GM19468 (cell line): ENCODE measurements at regions not wholly inside any gene's neighbourhood (a gene's known extent, or its start where the extent isn't known, plus 50 kb on each side); places are given as distances from the start of the nearest gene placed in this dataset.
"Not testable (repeated sequence)": the region's sequence is repeated elsewhere in the genome, so short reads cannot be mapped to it uniquely, and the experiment has no call there.

ENCODE experiments used
- ATAC-seq: cut with Tn5 transposase; IDR thresholded peaks from one replicate; pipeline ENCODE4 v1.9.1; 2021; ENCODE audit warnings: mild to moderate bottlenecking, moderate library complexity, moderate number of reproducible peaks; ENCODE audit not compliant: unreplicated experiment; ENCODE audit errors: extremely low read depth

DNA sequence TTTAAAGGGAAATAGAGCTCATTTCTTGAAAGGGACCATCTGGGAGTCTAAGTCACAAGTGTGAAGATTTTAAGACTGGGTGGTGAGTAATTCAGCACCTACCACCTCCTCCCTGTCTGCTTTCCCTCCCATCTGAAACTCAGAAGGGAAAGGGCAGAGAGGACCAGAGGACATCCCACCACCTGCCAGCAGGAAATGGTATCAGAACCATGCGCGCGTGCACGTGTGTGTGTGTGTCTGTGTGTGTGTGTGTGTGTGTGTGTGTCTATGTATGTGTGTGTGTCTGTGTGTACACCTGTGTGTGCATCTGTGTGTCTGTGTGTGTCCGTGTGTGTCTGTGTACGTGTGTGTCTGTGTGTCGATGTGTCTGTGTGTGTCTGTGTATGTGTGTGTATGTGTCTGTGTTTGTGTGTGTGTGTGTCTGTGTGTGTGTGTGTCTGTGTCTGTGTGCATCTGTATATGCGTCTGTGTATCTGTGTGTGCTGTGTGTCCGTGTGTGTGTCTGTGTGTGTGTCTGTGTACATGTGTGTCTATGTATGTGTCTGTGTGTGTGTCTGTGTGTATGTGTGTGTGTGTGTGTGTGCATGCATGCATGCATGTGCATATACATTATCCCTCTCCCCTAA is 76.8 kb downstream of the ZFP36L2 start:
- ATAC-seq: no peak

DNA sequence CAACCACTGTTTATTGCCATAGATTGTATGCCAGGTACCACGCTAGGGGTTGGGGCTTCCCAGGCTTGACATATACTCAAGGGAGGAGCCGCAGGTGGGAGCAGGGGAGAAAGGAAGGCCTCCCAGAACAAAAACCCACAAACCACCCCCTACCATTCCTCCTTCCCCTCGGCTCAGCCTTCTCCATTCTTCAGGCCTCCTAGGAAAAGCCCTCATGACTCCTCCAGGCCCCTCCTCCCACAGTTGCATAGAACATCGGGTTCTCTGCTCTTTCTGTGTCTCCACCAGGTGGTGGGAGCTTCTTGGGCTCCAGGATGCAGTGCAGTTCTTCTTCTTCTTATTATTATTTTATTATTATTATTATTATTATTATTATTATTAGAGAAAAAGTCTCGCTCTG is 80.3 kb downstream of the ZFP36L2 start:
- ATAC-seq: no peak

DNA sequence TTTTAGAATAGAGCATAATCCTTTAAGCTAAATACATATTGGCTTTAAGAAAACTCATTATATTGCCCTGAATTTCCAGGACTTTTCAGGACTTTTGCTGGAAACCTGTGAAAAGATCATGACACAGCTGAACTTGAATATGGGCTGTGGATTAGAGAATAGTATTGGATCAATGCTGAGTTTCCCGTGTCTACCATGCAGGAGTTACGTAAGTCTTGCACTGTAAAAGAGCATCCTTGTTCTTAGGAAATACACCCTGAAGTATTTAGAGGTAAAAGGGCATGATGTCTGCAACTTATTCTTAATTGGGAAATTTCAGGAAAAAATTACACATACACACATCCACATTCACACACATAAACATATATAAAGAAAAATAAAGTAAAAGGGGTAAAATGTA is 82.1 kb downstream of the ZFP36L2 start:
- no peak for ATAC-seq

DNA sequence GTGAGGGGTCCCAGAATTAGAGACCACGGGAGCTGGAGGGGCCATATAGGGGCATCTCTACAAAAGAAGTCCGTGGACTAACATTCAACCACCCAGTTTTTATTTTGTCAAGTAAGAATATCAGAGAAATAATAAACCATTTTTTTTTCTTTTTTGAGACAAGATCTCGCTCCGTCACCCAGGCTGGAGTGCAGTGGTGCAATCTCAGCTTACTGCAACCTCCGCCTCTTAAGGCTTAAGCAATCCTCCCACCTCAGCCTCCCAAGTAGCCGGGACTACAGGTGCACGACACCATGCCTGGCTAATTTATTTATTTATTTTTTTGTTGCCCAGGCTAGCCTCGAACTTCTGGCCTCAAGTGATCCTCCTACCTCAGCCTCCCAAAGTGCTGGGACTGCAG is 82.7 kb downstream of the ZFP36L2 start:
- no peak for ATAC-seq

DNA sequence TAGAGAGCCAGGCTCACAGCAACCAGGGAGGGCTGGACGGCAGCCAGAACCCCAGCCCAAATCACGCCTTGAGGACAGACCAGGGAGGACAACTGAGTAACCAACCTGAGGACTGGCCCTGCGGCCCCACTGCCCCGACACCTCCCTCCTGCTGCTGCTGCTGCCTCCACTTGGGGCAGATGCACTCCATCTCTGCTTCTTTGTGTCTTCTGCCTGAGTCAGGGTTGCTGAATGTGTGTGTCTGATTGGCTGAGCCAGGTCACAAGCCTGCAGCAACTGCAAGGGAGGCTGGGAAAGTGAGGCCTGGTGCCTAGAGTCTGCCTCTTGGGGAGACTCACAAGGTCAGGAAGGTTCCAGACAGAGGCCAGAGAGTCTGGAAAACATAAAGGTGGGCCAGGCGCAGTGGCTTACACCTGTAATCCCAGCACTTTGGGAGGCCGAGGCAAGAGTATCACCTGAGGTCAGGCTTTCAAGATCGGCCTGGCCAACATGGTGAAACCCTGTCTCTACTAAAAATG is 83.4 kb downstream of the ZFP36L2 start:
- ATAC-seq: no peak

DNA sequence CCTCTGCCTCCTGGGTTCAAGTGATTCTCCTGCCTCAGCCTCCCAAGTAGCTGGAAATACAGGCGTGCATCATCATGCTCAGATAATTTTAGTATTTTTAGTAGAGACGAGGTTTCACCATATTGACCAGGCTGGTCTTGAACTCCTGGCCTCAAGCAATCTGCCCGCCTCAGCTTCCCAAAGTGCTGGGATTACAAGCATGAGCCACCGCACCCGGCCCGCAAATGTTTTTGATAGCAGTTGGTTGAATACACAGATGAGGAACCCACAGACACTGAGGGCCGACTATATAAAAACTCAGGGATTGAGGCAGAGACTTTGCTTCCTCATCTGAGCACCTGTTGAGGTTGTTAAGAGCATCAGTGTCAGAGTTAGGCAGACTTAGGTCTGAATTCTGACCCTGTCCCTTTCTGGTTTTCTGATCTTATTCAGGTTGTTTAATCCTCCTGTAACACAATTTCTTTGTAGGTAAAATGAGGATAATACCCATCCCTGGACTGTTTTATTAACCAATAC is 84.7 kb downstream of the ZFP36L2 start:
- not testable (repeated sequence) for ATAC-seq

DNA sequence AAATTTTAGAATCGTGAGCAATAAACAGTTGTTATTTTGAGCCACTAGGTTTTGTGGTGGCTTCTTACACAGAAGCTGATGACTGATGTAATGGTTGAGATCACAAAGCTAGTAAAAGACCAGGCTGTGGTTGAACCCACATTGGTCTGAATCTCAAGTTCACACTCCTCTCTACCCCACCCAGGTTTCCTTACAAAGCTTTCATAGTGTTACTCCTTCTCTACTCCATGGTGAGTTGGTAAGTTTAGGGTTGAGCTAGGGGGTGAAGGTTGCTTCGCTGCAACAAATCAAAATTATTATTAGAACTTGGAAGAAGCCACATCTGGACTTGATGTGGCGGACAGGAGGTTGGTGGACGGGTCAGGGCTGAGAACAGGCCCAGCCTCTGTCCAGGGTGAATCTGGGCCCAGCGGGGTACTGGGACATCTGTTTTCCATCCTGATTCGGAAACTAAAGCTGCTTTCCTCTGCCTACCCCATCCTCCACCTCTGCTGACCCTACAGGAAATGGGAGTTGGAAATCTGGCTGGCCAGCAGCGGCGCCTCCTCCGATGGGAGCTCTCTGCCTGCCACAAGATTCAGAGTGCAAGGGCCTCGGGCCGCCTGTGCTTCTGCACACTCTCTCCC is 86.3 kb downstream of the ZFP36L2 start:
- ATAC-seq: no peak

DNA sequence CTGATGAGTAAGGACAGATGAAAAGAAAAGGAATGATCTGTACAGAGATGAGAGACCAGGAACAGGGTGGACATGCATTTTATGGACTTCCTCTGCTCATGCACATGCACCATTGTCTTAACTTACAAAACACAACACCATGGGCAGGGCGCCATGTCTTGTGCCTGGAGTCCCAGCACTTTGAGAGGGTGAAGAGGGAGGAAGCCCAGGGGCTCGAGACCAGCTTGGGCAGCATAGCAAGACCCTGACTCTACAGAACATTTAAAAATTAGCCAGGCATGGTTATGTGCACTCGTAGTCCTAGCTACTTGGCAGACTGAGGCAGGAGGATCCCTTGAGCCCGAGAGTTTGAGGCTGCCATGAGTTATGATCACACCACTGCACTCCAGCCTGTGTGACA is 86.9 kb downstream of the ZFP36L2 start:
- ATAC-seq: no peak

DNA sequence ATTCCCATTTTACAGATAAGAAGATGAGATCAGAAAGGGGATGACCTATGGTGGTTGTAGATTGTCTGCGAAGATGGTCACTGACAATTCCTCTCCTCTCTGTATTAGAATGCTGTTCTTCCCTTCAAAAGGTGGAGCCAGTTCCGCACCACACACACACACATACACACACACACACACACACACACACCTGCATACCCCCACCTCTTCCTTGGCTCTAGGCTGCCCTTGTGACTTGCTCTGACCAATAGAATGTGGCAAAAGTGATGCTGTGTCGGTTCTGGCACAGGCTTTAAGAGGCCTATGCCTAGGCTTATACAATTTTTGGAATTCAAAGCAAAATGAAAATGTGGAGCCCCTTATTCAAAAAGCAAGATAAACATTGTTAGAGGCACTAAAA is 88.0 kb downstream of the ZFP36L2 start:
- no peak for ATAC-seq

DNA sequence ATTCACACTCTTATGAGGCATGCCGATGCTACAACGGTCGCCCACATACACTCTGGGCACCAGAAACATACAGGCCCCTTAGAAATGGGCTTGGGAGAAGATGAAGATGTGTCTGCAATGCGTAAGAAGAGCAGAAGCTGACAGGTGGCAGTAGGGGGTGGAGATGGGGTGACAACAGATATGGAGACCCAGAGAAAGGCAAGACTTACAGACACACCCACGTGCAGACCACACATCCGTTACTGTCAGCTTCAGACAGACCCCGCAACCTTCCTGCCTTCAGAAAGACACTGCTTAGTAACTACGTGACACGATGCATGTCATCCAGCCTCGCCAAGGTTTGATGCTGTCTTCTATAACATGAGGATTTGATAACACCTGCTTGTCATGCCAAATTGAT is 89.5 kb downstream of the ZFP36L2 start:
- no peak for ATAC-seq

DNA sequence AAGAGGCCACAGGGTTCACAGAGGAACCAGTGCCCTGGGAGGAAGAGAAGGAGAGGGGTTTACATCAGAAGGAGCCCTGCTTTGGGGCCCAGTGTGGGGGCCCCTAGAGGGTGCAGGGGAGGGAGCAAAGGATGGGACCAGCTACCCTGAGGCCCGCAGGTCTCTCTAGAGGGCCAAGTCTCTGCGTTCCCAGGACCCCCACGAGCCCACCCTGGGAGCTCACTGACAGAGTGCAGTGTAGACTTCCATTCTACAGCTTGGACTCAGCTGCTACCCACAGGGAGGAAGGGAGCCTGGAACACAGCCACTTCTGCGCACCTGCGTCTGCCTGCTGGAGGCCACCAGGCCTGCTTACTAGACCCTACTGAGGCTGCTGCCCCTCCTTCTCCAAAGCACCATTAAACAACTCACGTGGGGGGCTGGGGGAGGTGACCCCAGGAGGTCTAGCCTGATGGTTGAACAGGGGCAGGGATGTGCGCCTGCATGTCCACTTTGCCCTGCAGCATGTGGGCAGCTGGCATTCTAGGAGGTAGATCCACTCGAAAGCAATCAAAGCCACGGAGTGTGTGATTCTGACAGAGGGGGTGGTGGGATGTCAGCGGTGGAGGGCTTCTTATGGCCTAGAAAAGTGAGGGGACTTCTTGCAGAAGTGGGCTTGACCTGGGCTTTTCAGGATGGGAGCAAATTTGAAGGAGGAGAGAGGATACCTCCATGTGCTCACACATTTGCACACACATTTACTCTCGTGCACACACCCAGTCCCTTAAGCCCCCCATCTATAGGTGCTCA is 90.2 kb downstream of the ZFP36L2 start:
- ATAC-seq: no peak

DNA sequence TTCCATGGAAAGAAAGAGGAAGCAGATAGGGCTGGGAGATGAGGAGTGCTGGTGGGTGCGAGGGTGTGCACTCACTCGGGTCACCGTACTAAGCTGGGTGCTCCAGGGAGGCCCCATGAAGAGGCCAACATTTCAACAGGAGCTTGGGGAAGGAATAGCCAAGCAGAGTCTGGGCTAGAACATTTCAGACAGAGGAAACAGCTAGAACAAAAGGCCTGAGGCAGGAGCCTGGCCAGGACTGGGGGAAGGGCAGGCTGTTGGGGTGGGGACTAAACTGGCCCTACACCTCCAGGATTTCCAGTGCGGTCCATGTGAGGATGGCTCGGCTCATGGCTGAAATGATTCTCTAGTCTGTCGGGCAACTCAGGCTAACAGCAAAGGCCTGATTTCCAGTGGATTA is 90.8 kb downstream of the ZFP36L2 start:
- ATAC-seq: no peak

DNA sequence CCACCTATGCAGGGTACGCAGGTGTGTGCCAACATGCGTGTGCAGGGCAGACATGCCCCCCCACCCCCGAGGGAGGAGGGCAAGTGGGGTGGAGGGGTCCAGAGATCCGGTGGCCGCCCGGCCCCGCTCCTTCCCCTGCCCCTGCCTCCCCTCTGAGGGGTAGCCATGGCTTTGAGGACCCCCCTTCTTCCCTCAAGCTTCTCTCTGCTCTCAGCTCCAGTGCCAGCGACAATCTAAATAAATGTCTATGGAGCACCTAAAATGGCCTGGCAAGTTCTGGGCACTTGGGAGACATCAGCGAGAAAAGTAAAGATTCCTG is 91.9 kb downstream of the ZFP36L2 start:
- no peak for ATAC-seq

DNA sequence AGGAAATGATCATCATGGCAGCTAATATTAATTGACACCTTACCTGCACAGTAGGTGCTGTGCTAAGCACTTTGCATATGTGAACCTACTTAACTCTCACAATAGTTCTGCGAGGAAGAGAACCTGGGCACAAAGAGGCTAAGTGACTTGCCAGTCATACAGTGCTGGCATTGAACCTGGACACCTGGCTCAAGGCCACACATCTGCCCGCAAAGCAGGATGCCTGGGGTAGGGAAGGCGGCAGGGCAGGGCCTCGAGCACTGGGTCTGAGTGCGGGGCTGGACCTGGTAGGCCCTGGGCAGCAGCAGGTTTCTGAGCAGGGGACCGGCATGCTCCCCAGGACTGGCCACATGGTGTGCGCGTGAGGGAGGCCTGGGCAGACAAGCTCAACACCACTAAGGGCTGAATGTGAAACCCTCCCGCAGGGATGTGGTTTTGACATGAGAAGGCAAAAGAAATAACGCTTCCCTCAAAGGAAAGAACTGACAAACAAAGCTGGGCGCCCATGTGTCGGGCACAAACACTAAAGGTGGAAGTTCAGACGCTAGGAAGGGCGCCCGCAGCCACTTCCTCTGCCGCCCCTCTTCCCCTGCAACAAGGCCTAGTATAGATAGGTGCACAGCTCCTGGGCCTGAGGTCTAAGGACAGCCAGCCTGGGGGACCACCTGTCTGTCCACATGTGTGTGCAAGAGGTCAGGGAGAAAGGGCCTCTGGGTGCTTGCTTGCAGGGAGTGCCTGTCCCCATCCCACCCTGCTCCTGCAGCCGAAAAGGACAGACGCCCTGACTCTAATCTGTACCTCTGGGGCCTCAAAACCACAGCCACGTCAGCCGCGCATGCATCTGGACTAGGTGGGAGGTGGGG is 92.5 kb downstream of the ZFP36L2 start:
- no peak for ATAC-seq

DNA sequence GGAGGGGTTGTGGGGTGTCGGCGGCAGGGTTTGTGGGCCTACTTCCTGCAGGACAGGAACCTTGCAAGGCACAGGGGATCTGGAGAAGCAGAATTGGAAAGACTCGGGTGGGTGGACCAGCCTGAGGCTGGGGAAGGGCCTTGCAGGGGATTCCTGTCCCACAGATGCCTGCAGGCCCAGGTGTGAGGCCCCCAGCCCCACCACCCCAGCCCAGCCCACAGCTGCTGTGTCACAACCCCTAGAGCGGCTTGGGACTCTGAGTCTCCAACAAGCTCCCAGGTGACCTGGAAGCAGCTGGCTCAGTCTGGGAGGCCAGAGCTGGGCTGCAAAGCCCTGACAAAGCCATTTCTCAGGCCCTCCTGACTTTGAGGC is 93.1 kb downstream of the ZFP36L2 start:
- no peak for ATAC-seq

DNA sequence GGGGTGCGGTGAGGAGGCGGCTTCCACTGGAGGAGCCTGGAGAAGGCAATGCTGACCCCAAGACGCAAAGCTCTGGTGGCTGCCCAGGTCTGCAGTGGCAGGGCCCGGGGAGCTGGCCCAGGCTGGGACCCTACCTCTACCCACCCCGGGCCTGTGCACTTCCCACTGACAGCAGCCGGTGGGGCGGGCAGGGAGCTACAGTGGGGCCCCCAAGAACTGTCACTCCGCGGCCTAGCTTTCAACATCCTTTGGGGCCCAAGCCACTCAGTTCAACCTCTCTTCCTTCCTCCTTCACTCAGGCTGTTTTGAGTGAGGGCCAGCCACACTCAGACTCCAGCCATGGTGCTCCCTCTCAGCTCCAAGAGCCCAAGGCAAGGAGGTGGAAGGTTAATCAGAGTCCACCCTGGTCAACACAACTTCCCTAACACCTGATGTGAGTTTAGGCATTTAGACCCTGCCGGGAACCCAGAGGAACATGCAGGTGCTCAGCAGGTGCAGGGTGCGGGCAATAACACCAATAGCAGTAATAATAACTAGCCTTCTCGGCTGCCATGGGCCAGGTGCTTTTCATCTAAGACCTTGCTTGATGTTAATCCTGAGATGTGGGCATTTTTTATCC is 93.6 kb downstream of the ZFP36L2 start:
- no peak for ATAC-seq

DNA sequence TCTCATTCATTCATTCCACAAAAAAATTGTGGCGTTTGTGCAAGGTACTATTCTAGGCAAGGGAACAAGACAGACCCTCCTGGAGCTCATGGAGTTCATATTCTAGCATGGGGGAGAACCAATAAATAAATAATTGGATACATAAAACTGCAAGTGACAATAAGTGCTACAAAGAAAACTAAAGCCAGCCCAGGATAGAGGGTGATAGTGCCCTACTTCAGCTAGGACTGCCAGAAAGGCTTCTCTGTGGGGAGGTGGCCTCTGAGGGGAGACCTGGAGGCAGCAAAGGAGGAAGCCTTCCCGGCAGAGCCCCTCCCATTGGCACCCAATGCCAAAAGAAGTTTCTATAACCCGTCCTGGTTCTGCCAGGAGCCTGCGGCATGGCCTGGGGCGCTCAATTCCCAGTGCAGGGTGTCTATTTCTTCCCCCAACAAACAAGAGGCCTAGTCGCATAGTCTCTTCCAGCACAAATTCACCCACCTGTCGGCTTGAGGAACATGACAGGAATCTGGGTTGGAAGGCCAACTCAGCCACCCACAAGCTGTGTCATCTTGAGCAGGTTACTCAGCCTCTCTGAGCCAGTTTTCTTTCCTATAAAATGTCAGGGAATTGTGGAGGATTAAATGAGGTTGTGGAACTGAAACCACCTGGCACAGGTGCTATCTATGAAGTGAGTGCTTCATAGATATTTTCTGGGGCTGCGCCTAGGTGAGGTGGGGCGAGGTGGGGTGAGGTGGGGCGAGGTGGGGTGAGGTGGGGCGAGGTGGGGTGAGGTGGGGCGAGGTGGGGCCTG is 94.3 kb downstream of the ZFP36L2 start:
- no peak for ATAC-seq

DNA sequence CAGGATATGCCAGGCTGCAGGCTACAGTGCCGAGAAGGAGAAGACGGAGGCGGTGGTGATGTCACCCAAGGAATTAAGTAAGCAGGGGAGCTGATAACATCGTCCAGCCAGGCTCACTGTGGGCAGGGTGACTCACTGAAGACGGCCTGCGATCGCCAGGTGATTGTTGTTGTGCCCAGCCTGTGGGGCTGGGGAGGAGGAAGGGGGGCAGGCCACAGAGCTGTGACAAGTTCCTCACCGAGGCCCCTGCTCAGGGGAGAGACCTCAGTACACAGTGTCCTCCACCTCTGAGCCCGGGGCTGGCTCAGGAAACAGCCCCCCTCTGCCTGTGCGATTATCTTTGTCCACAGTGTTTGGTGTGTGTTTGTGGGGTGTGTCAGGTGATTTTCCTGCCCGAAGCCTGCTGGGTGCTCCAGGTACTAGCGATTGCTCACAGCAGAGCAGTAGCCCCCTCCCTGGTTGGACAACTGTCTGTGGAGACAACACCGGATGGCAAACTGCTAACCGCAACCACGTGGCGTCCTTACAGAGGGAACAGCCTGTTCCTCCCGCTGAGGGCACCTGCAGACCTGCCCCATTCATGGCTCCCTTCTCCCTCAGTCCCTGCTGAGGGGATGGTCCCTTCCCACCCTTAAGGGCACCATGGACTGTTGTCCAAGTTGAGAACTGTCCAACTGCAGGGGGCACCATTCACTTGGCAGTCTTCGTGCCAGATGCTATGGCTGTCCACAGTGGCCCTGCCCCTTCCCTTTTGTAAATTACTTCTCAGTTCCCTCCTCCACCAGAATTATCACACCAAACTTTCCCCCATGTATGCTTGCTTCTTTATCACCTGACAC is 95.1 kb downstream of the ZFP36L2 start:
- peak; percentile 28 for ATAC-seq

DNA sequence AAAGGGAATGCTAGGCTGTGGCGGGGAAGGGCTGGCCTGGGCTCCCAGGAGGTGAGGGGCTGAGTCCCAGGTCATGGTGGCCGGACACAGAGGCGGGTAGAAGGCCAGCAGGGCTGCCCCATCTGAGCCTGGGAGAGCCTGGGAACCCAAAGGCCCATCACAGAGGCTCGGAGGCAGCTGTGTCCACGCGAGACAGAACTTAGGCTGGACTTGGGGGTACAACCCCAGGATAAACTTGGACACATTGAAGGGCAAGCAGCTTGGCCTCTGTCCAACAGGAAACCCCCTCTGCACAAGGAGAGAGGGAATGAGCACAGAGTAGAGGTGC is 95.9 kb downstream of the ZFP36L2 start:
- ATAC-seq: no peak
